H9 (cell line): ENCODE measurements at regions not wholly inside any gene's neighbourhood (a gene's known extent, or its start where the extent isn't known, plus 50 kb on each side); places are given as distances from the start of the nearest gene placed in this dataset.

Experiments used
- DNase-seq: peaks from one replicate; pipeline ENCODE4 v3.0.0-alpha.2; 2017
- H2AFZ ChIP-seq: one replicate; pipeline ENCODE4 v1.6.1; 2013; ENCODE audit warnings: mild to moderate bottlenecking, low read length, control low read depth, moderate library complexity
- H2AK5ac ChIP-seq: 2 replicates; pipeline ENCODE4 v1.6.1; 2013; ENCODE audit warnings: low read length, control low read depth, mixed read lengths; ENCODE audit not compliant: insufficient read length
- H2BK120ac ChIP-seq: one replicate; pipeline ENCODE4 v1.6.1; 2013; ENCODE audit warnings: low read depth, mild to moderate bottlenecking, low read length, control low read depth, inconsistent platforms; ENCODE audit not compliant: poor library complexity, severe bottlenecking
- H2BK12ac ChIP-seq: 2 replicates; pipeline ENCODE4 v1.6.1; 2013; ENCODE audit warnings: low read length, control low read depth, mixed read lengths, low read depth; ENCODE audit not compliant: insufficient read length
- H2BK15ac ChIP-seq: 2 replicates; pipeline ENCODE4 v1.6.1; 2013; ENCODE audit warnings: low read depth, low read length, control low read depth
- H2BK20ac ChIP-seq: one replicate; pipeline ENCODE4 v1.6.1; 2013; ENCODE audit warnings: low read depth, mild to moderate bottlenecking, low read length, control low read depth, inconsistent platforms; ENCODE audit not compliant: poor library complexity, severe bottlenecking
- H2BK5ac ChIP-seq: 2 replicates; pipeline ENCODE4 v1.6.1; 2013; ENCODE audit warnings: low read length, control low read depth, mixed read lengths; ENCODE audit not compliant: insufficient read length
- H3K14ac ChIP-seq: 2 replicates; pipeline ENCODE4 v1.6.1; 2013; ENCODE audit warnings: low read length, control low read depth; ENCODE audit not compliant: insufficient read depth
- H3K18ac ChIP-seq: 2 replicates; pipeline ENCODE4 v1.6.1; 2013; ENCODE audit warnings: low read depth, mild to moderate bottlenecking, mixed read lengths, low read length, control low read depth; ENCODE audit not compliant: insufficient read length
- H3K23ac ChIP-seq: 2 replicates; pipeline ENCODE4 v1.6.1; 2013; ENCODE audit warnings: low read length, control low read depth, mixed read lengths, low read depth; ENCODE audit not compliant: insufficient read length
- H3K23me2 ChIP-seq: 2 replicates; pipeline ENCODE4 v1.6.1; 2013; ENCODE audit warnings: low read depth, mild to moderate bottlenecking, mixed read lengths, low read length, control low read depth; ENCODE audit not compliant: insufficient read length, poor library complexity, severe bottlenecking
- H3K27ac ChIP-seq: 2 replicates; pipeline ENCODE4 v1.5.1; 2013; ENCODE audit warnings: low read length, control low read depth, mixed read lengths, low read depth; ENCODE audit not compliant: insufficient read length
- H3K27me3 ChIP-seq: 2 replicates; pipeline ENCODE4 v1.6.1; 2013; ENCODE audit warnings: low read length, control low read depth, inconsistent platforms; ENCODE audit not compliant: insufficient read depth
- H3K4ac ChIP-seq: 2 replicates; pipeline ENCODE4 v1.6.1; 2013; ENCODE audit warnings: low read depth, mild to moderate bottlenecking, control low read depth, inconsistent platforms, low read length, moderate library complexity
- H3K4me1 ChIP-seq: 2 replicates; pipeline ENCODE4 v1.6.1; 2013; ENCODE audit warnings: low read length, control low read depth, inconsistent platforms; ENCODE audit not compliant: insufficient read depth
- H3K4me2 ChIP-seq: 2 replicates; pipeline ENCODE4 v1.6.1; 2013; ENCODE audit warnings: low read length, control low read depth, mixed read lengths; ENCODE audit not compliant: insufficient read length, insufficient read depth
- H3K56ac ChIP-seq: 2 replicates; pipeline ENCODE4 v1.6.1; 2013; ENCODE audit warnings: low read depth, mild to moderate bottlenecking, mixed read lengths, low read length, control low read depth; ENCODE audit not compliant: insufficient read length
- H3K79me1 ChIP-seq: 2 replicates; pipeline ENCODE4 v1.6.1; 2013; ENCODE audit warnings: low read depth, mild to moderate bottlenecking, moderate library complexity, low read length, control low read depth, inconsistent platforms; ENCODE audit not compliant: insufficient read depth, poor library complexity, severe bottlenecking
- H3K79me2 ChIP-seq: 2 replicates; pipeline ENCODE4 v1.6.1; 2013; ENCODE audit warnings: low read length, control low read depth, inconsistent platforms; ENCODE audit not compliant: insufficient read depth
- H3K9ac ChIP-seq: 2 replicates; pipeline ENCODE4 v1.6.1; 2013; ENCODE audit warnings: low read length, control low read depth, mixed read lengths; ENCODE audit not compliant: insufficient read length; ENCODE audit errors: extremely low read depth
- H3K9me3 ChIP-seq: one replicate; pipeline ENCODE4 v1.6.1; 2013; ENCODE audit warnings: low read depth, low read length, inconsistent platforms; ENCODE audit not compliant: control insufficient read depth
- H3T11ph ChIP-seq: one replicate; pipeline ENCODE4 v1.6.1; 2013; ENCODE audit warnings: mild to moderate bottlenecking, low read length, control low read depth, inconsistent platforms
- H4K20me1 ChIP-seq: one replicate; pipeline ENCODE4 v1.6.1; 2013; ENCODE audit not compliant: control insufficient read depth, insufficient read length, insufficient read depth
- H4K5ac ChIP-seq: 2 replicates; pipeline ENCODE4 v1.6.1; 2013; ENCODE audit warnings: low read depth, mild to moderate bottlenecking, mixed read lengths, low read length, control low read depth; ENCODE audit not compliant: insufficient read length
- H4K8ac ChIP-seq: replicated peaks from 2 replicates; pipeline ENCODE4 v1.6.1; 2013; ENCODE audit warnings: low read length, control low read depth, mixed read lengths, low read depth; ENCODE audit not compliant: insufficient read length
- H4K91ac ChIP-seq: 2 replicates; pipeline ENCODE4 v1.6.1; 2013; ENCODE audit warnings: low read depth, mild to moderate bottlenecking, moderate library complexity, mixed read lengths, low read length, control low read depth; ENCODE audit not compliant: insufficient read length
- H3K27ac Mint-ChIP-seq, 3 experiments: 2 replicates in 2 of 3; 3 replicates in 1 of 3; pipeline ENCODE4 v1.8.0; 2020 to 2021; ENCODE audit warnings: mixed read lengths in 3 of 3, mild to moderate bottlenecking in 1 of 3, moderate library complexity in 1 of 3
- H3K27me3 Mint-ChIP-seq: 2 replicates; pipeline ENCODE4 v1.8.0; 2021; ENCODE audit warnings: low read depth, mild to moderate bottlenecking, moderate library complexity, mixed read lengths
- H3K36me3 Mint-ChIP-seq, 3 experiments: 2 replicates in 2 of 3; 3 replicates in 1 of 3; pipeline ENCODE4 v1.8.0; 2020 to 2021; ENCODE audit warnings: low read depth in 3 of 3, mixed read lengths in 3 of 3; ENCODE audit not compliant: insufficient read depth in 1 of 3
- H3K4me1 Mint-ChIP-seq, 2 experiments: 2 replicates each; pipeline ENCODE4 v1.8.0; 2020; ENCODE audit warnings: mixed read lengths in 2 of 2
- H3K4me3 Mint-ChIP-seq, 2 experiments: 2 replicates in 1 of 2; 3 replicates in 1 of 2; pipeline ENCODE4 v1.8.0; 2020 to 2021; ENCODE audit warnings: mild to moderate bottlenecking in 2 of 2, mixed read lengths in 2 of 2, moderate library complexity in 1 of 2
- H3K9me3 Mint-ChIP-seq, 2 experiments: 2 replicates in 1 of 2; 3 replicates in 1 of 2; pipeline ENCODE4 v1.8.0; 2020; ENCODE audit warnings: mild to moderate bottlenecking in 2 of 2, mixed read lengths in 2 of 2, moderate library complexity in 1 of 2
- WGBS: extraction: QIAGEN DNeasy Blood & Tissue Kit; methylation state at CpG from one replicate; pipeline ENCODE4 v1.1.7; 2013; ENCODE audit warnings: missing lambda C conversion rate, low lambda C conversion rate, mixed read lengths; ENCODE audit not compliant: insufficient read length; ENCODE audit errors: extremely low coverage; 5-methylcytosine and 5-hydroxymethylcytosine counted together
- TF ChIP-seq, protein P1 (sequence below): fragments of 200-600 bp; sonication (generic); conservative IDR thresholded peaks from 3 replicates; pipeline ENCODE4 v1.8.0; 2021; ENCODE audit warnings: antibody characterized with exemption, mild to moderate bottlenecking

- Mint-ChIP-seq H3K4me3 (no peak overlapping the region), H3K4me1 (peaks cover 19 to 27% of the 10 kb centered on the region in 2 experiments)
- H3K9ac ChIP-seq, result no peak overlapping the region
Measured at GRCh38 chr20:52098186-52098585, 93.4 kb downstream of the ZFP64 start.

More at GRCh38 chr20:52098186-52098585, 93.4 kb downstream of the ZFP64 start:
- H3K9me3 ChIP-seq, result no peaks in the 10 kb centered on the region
- H2AK5ac ChIP-seq, result no peak overlapping the region
- no peak overlapping the region for H2BK15ac ChIP-seq
- no peak overlapping the region for H3T11ph ChIP-seq
- H2AFZ ChIP-seq, result no peak overlapping the region
- H3K9me3 Mint-ChIP-seq, result no peaks in the 10 kb centered on the region
- peaks cover 49% of the 10 kb centered on the region for H3K27me3 Mint-ChIP-seq
- TF ChIP-seq, protein P1, sequence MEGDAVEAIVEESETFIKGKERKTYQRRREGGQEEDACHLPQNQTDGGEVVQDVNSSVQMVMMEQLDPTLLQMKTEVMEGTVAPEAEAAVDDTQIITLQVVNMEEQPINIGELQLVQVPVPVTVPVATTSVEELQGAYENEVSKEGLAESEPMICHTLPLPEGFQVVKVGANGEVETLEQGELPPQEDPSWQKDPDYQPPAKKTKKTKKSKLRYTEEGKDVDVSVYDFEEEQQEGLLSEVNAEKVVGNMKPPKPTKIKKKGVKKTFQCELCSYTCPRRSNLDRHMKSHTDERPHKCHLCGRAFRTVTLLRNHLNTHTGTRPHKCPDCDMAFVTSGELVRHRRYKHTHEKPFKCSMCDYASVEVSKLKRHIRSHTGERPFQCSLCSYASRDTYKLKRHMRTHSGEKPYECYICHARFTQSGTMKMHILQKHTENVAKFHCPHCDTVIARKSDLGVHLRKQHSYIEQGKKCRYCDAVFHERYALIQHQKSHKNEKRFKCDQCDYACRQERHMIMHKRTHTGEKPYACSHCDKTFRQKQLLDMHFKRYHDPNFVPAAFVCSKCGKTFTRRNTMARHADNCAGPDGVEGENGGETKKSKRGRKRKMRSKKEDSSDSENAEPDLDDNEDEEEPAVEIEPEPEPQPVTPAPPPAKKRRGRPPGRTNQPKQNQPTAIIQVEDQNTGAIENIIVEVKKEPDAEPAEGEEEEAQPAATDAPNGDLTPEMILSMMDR, result no peak
- no peaks in the 10 kb centered on the region for H4K20me1 ChIP-seq
- no peak for DNase-seq
- no peak overlapping the region for H2BK5ac ChIP-seq
- no peak overlapping the region for H3K27ac Mint-ChIP-seq
- no peak overlapping the region for H3K4ac ChIP-seq
- no peak overlapping the region for H4K8ac ChIP-seq
- no peak overlapping the region for H3K27ac ChIP-seq
- H3K23me2 ChIP-seq, result peaks cover under 1% of the 10 kb centered on the region
- H3K36me3 Mint-ChIP-seq, result peaks cover 19 to 40% (median 30%) of the 10 kb centered on the region in 3 experiments
- no peak overlapping the region for H3K56ac ChIP-seq
- no peak overlapping the region for H2BK12ac ChIP-seq
- H2BK120ac ChIP-seq, result no peak overlapping the region
- H3K4me1 ChIP-seq, result no peaks in the 10 kb centered on the region; the same call in none of the 2 replicates
- no peak overlapping the region for H3K4me2 ChIP-seq
- H4K91ac ChIP-seq, result no peak overlapping the region
- no peak overlapping the region for H2BK20ac ChIP-seq
- no CpG with 5 or more reads among the region's 6 CpGs for WGBS
- H3K18ac ChIP-seq, result no peak overlapping the region
- no peak overlapping the region for H4K5ac ChIP-seq
- H3K79me2 ChIP-seq, result no peaks in the 10 kb centered on the region
- no peak overlapping the region for H3K23ac ChIP-seq
- no peaks in the 10 kb centered on the region for H3K79me1 ChIP-seq
- peaks cover 20% of the 10 kb centered on the region; the same call in 1 of the 2 replicates for H3K27me3 ChIP-seq
- H3K14ac ChIP-seq, result no peak overlapping the region
